ENCODE measurements at regions not wholly inside any gene's neighbourhood (a gene's known extent, or its start where the extent isn't known, plus 50 kb on each side); places are given as distances from the start of the nearest gene placed in this dataset.

DNA sequence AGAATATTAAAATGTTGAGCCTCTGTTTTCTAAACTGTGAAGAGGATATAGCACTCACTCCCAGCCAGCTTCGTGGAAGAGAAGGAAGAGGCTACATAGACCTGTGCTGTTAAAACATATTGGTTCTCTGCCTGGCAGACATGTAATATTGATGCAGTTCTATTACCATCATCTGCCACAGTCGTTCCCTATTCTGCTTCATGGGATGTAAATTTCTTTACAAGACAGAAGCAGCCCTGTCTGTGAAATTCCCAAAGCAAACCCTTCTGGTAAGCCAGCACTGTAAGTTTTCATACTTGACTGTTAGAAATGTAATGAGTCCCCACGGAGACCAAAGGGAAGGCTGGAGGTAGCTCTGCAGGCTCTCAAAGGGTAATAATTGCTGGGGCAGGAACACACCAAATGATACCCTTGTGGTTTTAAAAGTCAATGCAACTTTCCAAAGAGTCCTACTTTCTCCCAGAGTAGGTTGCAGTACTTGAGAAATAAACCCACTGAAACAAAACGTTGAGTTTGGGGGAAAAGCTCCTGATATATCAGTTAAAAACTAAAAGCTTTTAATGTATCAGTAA lies 129.9 kb upstream of the HES1 start:
- DNase-seq (ENCODE audit: low spot score) = no peak
- peaks cover 33% of the 10 kb centered on the region for H3K4me1 Mint-ChIP-seq (ENCODE audit: unreplicated experiment)
- no peak overlapping the region for H3K4me3 Mint-ChIP-seq (ENCODE audit: unreplicated experiment)
- TF ChIP-seq, protein P1, sequence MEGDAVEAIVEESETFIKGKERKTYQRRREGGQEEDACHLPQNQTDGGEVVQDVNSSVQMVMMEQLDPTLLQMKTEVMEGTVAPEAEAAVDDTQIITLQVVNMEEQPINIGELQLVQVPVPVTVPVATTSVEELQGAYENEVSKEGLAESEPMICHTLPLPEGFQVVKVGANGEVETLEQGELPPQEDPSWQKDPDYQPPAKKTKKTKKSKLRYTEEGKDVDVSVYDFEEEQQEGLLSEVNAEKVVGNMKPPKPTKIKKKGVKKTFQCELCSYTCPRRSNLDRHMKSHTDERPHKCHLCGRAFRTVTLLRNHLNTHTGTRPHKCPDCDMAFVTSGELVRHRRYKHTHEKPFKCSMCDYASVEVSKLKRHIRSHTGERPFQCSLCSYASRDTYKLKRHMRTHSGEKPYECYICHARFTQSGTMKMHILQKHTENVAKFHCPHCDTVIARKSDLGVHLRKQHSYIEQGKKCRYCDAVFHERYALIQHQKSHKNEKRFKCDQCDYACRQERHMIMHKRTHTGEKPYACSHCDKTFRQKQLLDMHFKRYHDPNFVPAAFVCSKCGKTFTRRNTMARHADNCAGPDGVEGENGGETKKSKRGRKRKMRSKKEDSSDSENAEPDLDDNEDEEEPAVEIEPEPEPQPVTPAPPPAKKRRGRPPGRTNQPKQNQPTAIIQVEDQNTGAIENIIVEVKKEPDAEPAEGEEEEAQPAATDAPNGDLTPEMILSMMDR (IDR thresholded peaks at IDR 0.05; ENCODE audit: unreplicated experiment) = no peak
- H3K36me3 Mint-ChIP-seq (ENCODE audit: low read depth, unreplicated experiment) = no peaks in the 10 kb centered on the region
- H3K27me3 Mint-ChIP-seq (ENCODE audit: unreplicated experiment) = peaks cover 6% of the 10 kb centered on the region
- no peaks in the 10 kb centered on the region for H3K9me3 Mint-ChIP-seq (ENCODE audit: unreplicated experiment)
- H3K27ac Mint-ChIP-seq (ENCODE audit: unreplicated experiment) = no peak overlapping the region

DNA sequence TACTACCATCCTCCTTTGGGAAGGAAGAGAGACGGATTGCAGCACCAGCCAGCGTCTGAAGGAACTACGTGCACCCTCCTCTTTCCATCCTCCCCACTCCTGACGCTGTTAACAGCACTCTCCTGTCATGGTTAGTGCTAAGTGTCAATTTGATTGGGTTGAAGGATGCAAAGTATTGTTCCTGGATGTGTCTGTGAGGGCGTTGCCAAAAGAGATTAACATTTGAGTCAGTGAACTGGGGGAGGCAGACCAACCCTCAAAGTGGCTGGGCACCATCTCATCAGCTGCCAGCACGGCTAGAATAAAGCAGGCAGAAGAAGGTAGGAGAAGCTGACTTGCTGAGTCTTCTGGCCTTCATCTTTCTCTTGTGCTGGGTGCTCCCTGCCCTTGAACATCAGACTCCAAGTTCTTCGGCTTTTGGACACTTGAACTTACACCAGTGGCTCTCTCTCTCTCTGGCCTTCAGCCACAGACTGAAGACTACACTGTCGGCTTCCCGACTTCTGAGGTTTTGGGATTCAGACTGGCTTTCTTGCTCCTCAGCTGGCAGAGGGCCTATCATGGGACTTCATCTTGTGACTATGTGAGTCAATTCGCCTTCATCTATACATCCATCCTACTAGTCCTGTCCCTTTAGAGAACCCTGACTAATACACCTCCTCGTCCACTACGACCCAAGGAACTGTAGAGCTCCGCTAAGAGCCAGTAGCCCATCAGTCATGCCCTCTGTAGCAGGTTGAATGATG lies 128.2 kb upstream of the HES1 start:
- H3K9me3 Mint-ChIP-seq (ENCODE audit: unreplicated experiment) = no peaks in the 10 kb centered on the region
- H3K27me3 Mint-ChIP-seq (ENCODE audit: unreplicated experiment) = peaks cover 2% of the 10 kb centered on the region
- H3K4me1 Mint-ChIP-seq (ENCODE audit: unreplicated experiment) = peaks cover 27% of the 10 kb centered on the region
- no peak overlapping the region for H3K27ac Mint-ChIP-seq (ENCODE audit: unreplicated experiment)
- DNase-seq (ENCODE audit: low spot score) = no peak
- no peaks in the 10 kb centered on the region for H3K36me3 Mint-ChIP-seq (ENCODE audit: low read depth, unreplicated experiment)
- no peak overlapping the region for H3K4me3 Mint-ChIP-seq (ENCODE audit: unreplicated experiment)
- TF ChIP-seq, protein P1 (IDR thresholded peaks at IDR 0.05; ENCODE audit: unreplicated experiment) = no peak

DNA sequence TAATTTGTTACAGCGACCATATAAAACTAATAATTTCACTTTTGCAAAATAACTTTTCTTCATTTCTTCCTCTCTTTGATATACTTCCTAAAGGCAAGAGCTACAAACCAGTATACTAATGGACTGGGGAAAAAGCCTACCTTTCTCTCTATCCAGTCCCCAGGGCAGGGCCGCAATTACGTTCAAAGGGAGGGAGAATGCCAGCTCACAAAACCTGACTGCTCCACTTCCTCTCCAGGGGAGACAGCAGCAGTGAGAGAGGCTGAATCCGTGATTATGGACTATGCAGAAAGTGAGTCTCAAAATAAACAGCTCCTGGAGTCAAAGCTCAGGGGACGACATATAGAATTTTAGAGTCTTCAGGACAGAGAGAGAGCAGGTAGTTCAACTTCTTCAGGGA lies 126.9 kb upstream of the HES1 start:
- TF ChIP-seq, protein P1 (IDR thresholded peaks at IDR 0.05; ENCODE audit: unreplicated experiment) = no peak
- no peak for DNase-seq (ENCODE audit: low spot score)
- Mint-ChIP-seq H3K27me3 (ENCODE audit: unreplicated experiment) (peaks cover 2% of the 10 kb centered on the region), H3K36me3 (ENCODE audit: low read depth, unreplicated experiment) (no peaks in the 10 kb centered on the region), H3K4me1 (ENCODE audit: unreplicated experiment) (peaks cover 20% of the 10 kb centered on the region), H3K4me3 (ENCODE audit: unreplicated experiment) (no peak overlapping the region), H3K27ac (ENCODE audit: unreplicated experiment) (no peak overlapping the region), H3K9me3 (ENCODE audit: unreplicated experiment) (no peaks in the 10 kb centered on the region)

DNA sequence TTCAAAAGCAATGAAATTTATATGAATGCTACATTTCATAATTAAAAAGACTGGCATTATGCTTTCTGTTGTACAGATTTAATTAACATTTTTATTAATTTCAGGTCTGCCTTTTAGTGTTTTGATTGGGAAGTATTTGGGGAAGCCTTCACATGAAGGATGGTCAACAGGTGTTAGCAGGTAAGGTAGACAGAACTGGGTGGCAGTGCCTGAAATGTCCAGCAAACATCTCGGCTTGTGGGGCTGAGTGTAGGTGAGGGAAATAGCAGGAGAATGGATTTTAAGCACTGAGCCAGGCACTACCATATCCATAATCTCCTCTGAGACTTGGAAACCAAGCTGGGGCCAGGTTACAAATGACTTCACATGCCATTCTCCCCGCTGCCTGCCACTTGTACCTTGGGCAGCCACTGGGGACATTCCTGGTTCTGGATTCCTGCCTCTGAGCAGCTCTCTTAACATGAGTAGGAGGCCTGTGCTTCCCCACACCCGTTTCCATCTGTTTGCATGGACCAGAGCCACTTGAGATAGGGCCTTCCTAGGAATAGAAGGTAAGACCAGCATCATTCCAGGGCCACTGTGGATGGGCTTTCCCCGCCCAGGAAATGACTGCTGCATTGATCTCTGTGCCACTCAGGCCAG lies 125.9 kb upstream of the HES1 start:
- no peaks in the 10 kb centered on the region for H3K9me3 Mint-ChIP-seq (ENCODE audit: unreplicated experiment)
- H3K4me1 Mint-ChIP-seq (ENCODE audit: unreplicated experiment) = peaks cover 12% of the 10 kb centered on the region
- no peak overlapping the region for H3K4me3 Mint-ChIP-seq (ENCODE audit: unreplicated experiment)
- no peak for DNase-seq (ENCODE audit: low spot score)
- H3K36me3 Mint-ChIP-seq (ENCODE audit: low read depth, unreplicated experiment) = no peaks in the 10 kb centered on the region
- TF ChIP-seq, protein P1 (IDR thresholded peaks at IDR 0.05; ENCODE audit: unreplicated experiment) = no peak
- H3K27me3 Mint-ChIP-seq (ENCODE audit: unreplicated experiment) = peaks cover 2% of the 10 kb centered on the region
- no peak overlapping the region for H3K27ac Mint-ChIP-seq (ENCODE audit: unreplicated experiment)

DNA sequence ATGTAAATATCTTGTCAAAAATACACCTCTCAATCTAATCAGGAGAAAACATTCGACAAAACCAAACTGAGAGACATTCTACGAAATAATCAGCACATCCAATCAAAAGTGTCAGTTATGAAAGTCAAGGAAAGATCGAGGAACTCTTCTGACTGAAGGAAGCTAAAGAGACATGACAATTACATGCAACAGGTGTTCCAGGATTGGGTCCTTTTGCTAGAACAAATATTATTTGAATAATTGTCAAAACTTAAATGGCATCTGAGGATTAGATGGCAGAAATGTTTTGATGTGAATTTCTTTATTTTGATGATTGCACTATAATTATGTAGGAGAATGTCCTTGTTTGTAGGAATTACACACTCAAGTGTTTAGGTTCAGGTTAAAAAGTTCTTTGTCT lies 124.1 kb upstream of the HES1 start:
- Mint-ChIP-seq H3K9me3 (ENCODE audit: unreplicated experiment) (no peaks in the 10 kb centered on the region), H3K4me3 (ENCODE audit: unreplicated experiment) (no peak overlapping the region), H3K27ac (ENCODE audit: unreplicated experiment) (no peak overlapping the region), H3K27me3 (ENCODE audit: unreplicated experiment) (peaks cover 2% of the 10 kb centered on the region), H3K4me1 (ENCODE audit: unreplicated experiment) (peaks cover 3% of the 10 kb centered on the region), H3K36me3 (ENCODE audit: low read depth, unreplicated experiment) (no peaks in the 10 kb centered on the region)
- TF ChIP-seq, protein P1 (IDR thresholded peaks at IDR 0.05; ENCODE audit: unreplicated experiment) = no peak
- DNase-seq (ENCODE audit: low spot score) = no peak

Data from endothelial cell (in vitro differentiated cells).